Activated CD4-positive, CD25-positive, alpha-beta regulatory T cell (primary cell): ENCODE measurements at regions not wholly inside any gene's neighbourhood (a gene's known extent, or its start where the extent isn't known, plus 50 kb on each side); places are given as distances from the start of the nearest gene placed in this dataset.

Source experiments
- DNase-seq, 4 experiments: peaks; one replicate each; lab custom pipeline; 2025; lab: John Stamatoyannopoulos, UW

- no peak for DNase-seq
Measured at GRCh38 chr7:114755856-114756255, 166.0 kb upstream of the MDFIC start.

- DNase-seq: no peak
Measured at GRCh38 chr7:114758661-114759227, 163.2 kb upstream of the MDFIC start.

GRCh38 chr7:114759347-114760062, 162.4 kb upstream of the MDFIC start:
- no peak for DNase-seq

- no peak for DNase-seq
Measured at GRCh38 chr7:114760477-114760876, 161.4 kb upstream of the MDFIC start.

- no peak for DNase-seq
Measured at GRCh38 chr7:114761973-114762372, 159.9 kb upstream of the MDFIC start.

- DNase-seq: no peak
Measured at GRCh38 chr7:114765331-114766040, 156.4 kb upstream of the MDFIC start.

- DNase-seq: no peak
Measured at GRCh38 chr7:114766041-114766356, 155.9 kb upstream of the MDFIC start.

GRCh38 chr7:114777288-114777687, 144.6 kb upstream of the MDFIC start:
- no peak for DNase-seq

- no peak for DNase-seq
Measured at GRCh38 chr7:114783508-114783907, 138.4 kb upstream of the MDFIC start.

GRCh38 chr7:114784177-114784576, 137.7 kb upstream of the MDFIC start:
- DNase-seq: no peak

GRCh38 chr7:114784746-114785145, 137.1 kb upstream of the MDFIC start:
- DNase-seq: no peak

- DNase-seq: no peak
Measured at GRCh38 chr7:114785496-114785895, 136.4 kb upstream of the MDFIC start.

- no peak for DNase-seq
Measured at GRCh38 chr7:114786455-114786854, 135.4 kb upstream of the MDFIC start.

- no peak for DNase-seq
Measured at GRCh38 chr7:114787556-114787955, 134.3 kb upstream of the MDFIC start.

- DNase-seq: no peak
Measured at GRCh38 chr7:114788706-114789105, 133.2 kb upstream of the MDFIC start.

GRCh38 chr7:114789161-114789560, 132.7 kb upstream of the MDFIC start:
- no peak for DNase-seq

- DNase-seq: no peak
Measured at GRCh38 chr7:114789871-114790311, 132.0 kb upstream of the MDFIC start.

- DNase-seq: no peak
Measured at GRCh38 chr7:114790521-114790920, 131.4 kb upstream of the MDFIC start.

- DNase-seq: no peak
Measured at GRCh38 chr7:114791771-114792170, 130.1 kb upstream of the MDFIC start.

GRCh38 chr7:114793155-114793845, 128.6 kb upstream of the MDFIC start:
- no peak for DNase-seq

GRCh38 chr7:114795475-114795874, 126.4 kb upstream of the MDFIC start:
- DNase-seq: no peak

- no peak for DNase-seq
Measured at GRCh38 chr7:114799628-114800028, 122.3 kb upstream of the MDFIC start.

- DNase-seq: no peak
Measured at GRCh38 chr7:114802632-114803031, 119.3 kb upstream of the MDFIC start.
